Suppressor macrophage (primary cell): ENCODE measurements at regions not wholly inside any gene's neighbourhood (a gene's known extent, or its start where the extent isn't known, plus 50 kb on each side); places are given as distances from the start of the nearest gene placed in this dataset.

Experiments
- DNase-seq, 4 experiments: peaks; one replicate each; pipeline ENCODE4 v3.0.0-alpha.2; 2020 to 2022

DNA sequence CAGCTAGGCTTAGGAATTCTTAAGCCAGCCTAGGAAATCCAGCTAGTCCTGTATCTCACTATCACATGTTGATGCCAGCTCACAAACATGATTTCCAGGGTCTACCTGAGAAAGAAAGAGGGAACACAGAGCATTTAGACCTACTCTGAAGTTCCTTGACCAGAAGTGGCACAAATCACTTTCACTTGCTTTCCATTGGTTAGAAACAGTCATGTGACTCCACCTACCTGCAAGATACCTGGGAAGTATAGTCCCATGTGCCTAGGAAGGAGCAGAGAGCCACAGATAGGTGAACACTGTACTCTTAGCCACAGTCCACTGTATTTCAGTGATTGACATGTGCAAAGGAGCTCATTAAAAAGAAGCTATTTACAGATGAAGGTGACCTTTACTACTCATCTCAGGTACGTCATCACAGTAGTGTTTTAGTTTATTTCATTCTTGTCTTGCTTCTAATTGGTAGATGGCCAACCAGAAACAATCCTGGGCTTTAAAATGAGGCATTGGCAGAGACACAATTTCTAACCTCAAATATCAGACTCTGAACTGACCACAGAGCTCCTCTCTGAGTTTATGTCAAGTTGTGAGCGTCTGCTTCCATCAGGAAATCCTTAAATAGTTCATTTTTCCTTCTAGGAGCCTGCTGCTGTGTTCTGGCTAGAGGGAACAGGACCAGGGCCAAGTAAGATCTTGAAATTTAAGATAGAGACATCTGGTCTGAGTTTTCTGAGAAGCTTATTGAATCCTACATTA lies 340.7 kb downstream of the TLE4 start:
- DNase-seq: no peak

DNA sequence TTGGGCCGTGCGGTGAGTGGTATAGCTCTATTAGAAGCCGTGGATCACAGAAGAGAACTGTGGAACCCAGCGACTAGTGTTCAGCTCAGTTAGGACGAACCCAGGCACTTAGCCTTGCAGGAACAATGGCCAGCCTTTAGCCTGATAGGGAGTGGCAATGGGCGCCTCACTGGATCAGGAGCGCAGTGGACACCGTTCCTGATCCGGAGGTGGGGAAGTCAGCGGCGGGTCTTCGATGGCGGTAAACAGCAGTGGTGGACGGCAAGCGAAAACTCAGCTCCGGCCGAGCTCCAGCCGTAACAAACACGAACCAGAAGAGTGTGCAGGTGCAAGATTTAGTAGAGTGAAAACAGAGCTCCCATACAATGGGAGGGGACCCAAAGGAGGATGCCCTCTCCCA lies 340.0 kb downstream of the TLE4 start:
- no peak for DNase-seq

DNA sequence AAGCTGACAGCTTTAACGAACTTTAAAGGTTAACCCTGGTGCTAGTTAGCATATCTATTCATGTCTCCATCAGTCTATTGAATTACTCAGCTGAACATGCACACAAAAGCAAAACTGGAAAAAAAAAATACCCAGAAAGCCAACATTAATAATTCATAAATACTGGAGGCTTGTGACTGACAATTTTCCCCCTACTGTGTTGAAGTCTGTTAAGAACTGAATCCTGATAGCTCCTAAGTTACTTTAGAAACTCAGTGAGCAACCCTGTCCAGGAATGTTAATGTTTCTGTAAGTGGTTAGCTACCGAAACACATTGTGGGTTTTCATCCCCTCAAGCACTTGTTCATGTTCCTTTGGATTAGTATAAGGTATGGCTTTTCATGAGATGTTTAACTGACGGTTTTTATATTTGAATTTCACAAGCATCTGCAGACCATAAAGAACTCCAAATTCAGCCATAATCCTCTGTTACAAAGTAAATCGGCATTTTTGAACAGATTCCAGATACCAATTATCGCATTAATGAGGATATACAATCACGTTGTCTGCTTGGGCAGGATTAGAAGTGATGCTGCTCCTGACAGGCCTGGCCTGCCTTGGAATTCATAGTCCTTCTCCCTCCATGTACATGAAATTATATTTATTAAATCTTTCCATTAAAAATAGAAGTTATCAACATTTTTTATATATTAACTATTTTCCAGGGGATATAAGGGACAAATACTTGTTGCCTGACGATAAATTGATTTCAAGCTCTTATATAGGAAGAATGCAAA lies 331.2 kb downstream of the TLE4 start:
- no peak for DNase-seq

DNA sequence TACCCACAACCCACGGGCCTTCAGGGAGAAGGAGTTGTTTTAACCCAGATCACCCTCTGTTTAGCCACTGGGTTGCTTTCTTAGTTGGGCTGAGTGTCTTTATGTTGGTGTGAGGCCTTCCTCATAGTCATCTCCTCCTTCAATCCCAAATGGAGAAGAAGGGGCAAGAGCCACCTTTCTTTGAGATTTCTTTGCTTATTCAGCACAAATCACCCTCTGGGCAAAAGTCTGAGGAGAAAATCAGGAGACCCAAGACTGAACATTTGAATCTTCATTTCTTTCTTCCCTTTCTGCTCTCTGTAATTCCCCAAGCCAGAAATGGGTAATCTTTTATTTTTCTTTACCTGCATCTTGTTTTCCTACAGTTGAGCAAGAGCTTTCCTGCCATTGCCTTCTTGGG lies 329.0 kb downstream of the TLE4 start:
- no peak for DNase-seq

DNA sequence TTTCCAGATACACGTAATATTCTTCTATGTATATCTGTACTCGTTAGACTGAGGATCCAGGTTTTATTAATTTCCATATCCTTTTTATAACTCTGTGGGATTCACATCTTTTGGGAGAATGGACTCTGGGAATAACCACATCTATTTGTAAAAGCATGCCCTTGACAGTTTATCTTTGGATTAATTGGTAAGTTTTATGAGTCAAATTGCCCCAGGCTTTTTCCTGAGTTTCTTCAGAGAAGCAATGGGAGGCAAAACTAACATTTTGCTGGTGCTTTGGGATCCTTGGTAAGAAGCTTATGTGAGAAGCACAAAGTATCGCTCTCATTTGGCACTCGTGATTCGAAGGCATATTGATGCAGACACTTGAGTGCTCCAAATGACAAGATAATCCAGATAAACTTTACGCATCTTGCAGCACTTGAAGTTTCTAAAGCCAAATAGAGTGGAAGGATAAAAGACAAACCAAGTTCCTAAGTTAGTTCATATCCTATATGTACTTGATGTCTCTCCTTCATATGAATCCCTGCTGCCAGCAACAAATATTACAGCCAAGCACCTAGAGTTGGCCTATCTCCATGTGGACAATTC lies 324.7 kb downstream of the TLE4 start:
- no peak for DNase-seq

DNA sequence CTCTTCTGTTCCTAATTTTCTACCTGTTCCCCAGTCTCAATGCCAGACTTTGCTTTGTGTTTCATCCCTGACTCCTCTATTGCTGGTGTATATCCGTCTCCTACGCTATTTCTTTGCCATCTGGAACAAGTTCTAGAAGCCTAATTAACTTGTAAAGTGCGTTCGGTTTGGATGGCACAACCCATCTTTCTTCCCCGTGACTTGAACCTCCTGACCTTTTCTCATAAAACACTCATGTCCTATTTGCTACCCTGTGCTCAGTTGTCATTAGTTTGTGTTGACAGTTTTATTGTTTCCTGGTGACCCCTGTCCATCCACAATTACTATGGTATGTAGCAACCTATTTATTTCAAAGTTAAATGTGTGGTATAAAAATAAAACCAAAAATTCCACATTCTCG lies 323.5 kb downstream of the TLE4 start:
- no peak for DNase-seq

DNA sequence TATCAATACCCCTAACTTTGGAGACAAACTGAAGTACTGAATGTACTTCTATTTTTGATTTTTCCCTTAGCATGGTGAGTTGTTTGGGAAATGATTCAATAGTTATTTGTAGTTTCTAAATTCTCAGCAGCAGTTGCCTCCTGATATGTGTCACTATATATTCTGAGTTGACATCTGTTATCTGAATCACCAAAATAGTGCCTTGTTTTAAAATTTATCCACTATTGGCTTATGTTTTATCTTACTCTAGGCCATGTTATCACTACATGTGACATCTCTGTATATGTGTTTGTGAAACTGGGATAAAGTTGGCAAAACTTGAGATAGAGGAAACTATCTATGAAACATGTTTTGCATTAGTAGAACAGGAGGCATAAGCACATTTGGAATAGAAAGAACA lies 317.6 kb downstream of the TLE4 start:
- no peak for DNase-seq

DNA sequence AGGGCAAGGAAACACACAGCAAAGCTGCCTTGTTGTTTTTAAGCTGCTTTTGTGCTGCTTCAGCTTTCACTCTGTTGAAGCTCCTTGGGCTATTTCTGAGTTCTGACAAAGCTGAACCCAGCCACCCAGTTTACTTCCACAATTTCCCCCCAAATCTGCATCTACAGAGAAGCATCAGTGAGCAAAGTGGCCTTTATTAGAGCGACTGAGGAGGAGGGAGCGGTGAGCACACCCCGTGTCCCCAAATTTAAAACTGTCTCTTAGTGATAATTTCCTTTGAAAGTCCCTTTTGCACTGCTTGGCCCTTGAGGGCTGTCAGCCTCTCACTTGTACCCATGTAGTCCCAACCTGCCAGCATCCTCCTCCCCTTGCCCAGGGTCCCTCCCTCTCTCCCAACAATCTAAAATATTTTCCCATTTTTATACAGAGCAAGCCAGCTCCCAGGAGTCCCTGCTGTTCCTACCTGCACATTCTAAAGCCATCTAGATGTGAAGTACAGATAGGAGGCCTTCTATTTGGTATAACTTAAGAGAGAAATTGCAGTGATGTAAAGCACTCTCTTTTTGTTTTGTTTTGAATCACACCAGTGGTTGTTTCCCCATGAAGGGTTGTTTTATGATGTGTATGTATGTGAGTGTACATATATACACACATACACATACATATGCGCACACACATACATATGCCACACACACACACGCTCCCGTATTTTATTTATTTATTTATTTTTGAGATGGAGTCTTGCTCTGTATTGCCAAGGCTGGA lies 313.5 kb downstream of the TLE4 start:
- no peak for DNase-seq

DNA sequence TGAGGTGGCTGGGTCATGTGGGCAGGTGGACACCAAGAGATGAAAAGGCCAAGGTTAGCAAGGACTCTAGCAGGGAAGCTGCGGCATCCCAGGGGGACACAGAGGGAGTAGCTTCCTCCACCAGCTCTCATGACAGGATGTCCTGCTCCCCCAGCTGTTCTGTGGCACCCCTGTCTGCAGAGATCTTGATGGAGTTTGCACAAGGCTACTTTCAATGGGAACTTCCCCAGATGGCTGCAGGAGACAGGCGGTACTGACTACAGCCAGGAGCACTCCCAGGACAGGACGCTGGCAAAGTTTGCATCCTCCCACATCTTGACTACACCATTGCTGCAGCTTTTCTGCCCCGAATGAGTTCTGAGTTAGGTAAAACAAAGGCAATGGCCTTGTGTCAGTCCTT lies 312.8 kb downstream of the TLE4 start:
- DNase-seq: peak; percentile 9 to 40 (median 36)

DNA sequence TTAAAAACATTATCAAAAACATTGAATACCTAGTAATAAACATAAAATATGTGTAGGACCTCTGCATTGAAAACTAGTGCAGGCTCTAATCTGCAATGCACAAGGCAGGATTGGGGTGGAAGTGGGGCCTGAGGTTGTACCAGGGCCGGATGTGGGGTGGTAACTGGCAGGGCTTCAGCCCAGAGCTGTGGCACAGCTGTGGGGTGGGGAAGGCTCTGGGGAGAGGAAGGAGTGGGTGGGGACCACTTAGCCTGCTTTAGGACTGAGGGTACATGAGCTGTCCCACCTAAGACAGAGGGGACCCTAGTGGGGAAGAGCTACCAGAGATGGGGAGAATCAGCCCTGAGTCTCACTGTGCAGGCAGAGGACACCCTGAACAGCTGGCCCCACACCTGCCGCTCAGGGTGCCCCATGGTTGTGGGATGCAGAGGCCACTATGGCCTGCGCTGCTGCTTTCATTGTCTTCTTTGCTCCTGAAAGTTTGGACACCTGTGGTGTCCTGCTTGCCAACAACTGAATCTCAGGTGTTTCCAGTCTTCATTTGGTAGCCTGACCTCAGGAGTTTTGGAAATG lies 311.4 kb downstream of the TLE4 start:
- no peak for DNase-seq

DNA sequence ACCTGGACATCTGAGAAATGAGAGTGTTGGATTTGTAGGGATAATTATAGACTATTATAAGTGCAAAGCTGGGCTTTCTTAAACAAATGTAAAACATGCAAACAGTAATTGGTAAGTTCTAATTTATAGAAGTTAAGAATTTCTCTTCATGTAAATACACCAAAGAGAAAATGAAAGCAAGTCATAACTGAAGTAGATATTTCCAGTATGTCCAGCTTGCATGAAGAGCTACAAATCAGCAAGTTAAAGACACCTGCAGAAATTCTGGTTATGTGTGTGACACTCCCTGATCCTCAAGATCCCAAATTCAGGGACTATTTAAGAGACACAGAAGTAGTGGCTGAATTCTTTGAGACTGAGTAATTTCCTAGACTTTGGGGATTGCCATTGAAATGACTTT lies 308.9 kb downstream of the TLE4 start:
- DNase-seq: no peak

DNA sequence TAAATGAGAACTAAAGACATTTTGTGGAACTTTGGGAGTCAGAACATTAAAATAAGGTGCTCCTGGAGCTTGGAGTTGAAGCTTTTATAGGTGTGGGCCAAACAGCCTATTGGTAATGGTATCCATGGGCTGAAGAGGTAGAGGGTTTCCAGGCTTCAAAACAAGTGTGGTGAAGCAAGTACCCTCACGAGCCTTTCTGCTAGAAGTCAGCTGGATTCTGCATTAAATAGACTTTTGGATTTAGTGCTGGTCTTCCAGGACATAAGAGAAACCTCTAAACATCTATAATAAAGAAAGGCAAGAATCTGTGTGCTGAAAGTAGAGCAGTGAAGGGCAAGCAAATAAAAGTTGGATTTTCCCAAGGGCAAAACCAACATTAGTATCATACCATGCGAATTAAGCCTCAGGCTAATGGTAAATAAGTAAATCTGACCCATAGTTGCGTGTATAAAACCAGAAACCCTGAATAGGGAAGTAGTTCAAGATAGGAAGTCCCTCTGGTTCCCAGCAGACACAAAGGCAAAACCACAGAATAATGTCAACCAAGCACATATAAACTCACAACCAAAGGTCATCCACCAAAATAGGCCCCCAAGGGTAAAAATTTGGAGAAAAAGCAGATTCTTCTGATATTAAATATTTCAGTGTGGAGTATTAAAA lies 306.3 kb downstream of the TLE4 start:
- DNase-seq: peak; percentile 64 to 93 (median 84)

DNA sequence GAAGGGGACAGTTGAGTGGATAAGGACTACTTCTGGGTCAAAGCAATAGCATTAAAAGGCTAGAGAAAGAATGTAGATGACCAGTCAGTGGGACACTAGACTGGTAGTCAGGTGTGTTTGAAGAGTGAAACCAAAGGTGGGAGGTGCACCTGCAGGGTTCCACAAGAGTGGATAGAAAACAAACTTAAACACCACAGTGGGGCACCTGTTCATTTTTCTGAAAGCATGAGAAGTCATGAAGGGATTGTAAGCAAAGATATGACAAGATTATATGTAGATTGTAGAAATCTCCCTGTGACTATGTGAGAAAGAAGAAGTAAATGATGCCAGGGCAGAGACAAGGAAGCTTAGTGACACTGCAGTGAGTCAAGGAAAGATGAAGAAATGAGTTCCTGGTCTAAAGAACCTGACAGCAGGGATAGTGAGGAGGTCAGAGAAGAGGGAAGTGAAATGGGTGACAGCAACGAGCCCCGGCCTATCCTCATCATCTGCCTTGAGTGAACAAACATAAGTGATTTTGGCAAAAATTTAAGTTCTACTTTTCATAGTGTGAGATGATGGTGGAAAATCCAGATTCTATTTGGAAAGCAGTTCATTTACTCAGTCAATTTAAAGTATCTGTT lies 296.9 kb downstream of the TLE4 start:
- DNase-seq: peak; percentile 86 to 97 (median 91)

DNA sequence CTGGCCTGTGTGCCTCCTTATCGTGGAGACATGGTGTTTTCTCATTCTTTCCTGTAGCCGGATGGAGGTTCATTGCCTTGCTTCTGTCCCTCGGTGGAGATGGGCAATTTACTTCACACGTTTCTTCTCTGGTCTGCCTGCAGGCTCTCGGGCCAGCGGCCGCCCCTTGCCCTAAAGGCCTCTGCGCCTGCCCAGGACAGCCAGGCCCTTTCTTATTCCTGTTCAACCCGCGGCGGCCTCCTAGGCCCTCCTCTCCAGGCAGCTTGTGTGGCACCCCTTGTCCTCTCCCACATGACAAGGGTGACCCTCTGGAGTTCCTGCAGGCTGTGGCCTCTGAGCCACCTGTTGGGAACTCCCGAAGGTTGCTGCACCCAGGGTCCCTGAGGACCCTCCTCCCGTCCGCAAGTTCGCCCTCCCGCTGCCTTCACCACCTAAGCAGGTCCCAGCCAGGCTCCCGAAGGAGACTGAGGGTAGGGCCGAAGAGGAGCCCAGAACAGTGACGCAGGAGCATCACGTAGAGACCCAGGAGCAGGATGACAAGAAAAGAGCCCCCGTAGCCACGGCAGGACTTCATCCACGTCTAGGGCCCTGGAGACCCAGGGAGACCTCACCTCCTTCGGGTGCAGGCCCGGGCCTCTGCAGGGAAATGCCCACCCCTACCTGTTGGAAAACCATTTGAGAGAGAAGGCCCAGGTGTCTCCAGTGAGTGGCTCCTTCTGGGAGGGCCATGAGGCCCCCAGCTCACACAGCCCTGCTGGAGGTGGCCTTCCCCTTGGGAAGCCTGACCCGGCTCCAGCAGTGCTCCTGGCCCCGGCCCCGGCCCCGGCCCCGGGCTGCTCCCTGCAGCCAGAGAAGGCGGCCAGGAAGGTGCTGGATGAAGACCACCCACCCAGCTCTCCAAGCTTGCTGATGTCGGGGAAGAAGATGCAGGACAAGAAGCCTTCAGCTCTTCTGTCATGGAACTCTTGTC lies 291.4 kb downstream of the TLE4 start:
- no peak for DNase-seq

DNA sequence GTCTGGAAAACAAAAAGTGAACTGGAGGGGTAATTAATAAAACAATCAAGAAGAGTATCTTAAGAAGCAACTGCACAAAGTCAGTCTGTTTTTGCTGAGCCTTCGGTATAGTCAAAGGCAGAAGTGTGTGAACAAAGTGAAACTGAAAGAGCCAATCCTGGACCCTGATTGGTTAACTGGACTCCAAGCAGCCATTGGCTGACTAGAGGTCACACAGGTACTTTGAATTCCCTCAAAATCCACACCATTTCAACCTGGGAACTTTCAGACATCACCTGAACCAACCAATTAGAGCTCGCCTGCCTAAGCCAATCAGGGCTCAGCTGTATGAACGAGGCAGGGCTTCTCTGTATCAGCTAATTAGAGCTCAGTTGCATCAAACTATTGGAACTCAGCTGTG lies 286.7 kb downstream of the TLE4 start:
- peak; percentile 17 to 70 (median 46) for DNase-seq

DNA sequence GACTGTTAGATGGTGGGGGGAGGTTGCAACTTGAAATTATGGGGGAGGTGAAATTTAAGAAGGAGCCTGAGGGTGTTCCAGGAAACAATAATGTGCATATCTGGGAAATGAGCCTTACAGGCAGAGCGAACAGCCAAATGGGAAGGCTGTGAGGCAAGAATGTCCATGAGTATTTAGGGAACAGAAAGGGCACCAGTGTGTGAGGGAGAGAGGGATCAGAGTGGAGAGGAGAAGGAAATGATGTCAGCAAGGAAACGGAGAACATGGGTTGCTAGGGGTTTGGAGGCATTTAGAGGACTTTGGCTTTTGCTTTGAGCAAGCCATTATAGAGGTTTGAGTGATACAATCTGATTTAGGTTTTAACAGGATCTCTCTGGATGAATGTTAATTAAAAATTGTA lies 285.4 kb downstream of the TLE4 start:
- peak; percentile 23 to 66 (median 54) for DNase-seq

DNA sequence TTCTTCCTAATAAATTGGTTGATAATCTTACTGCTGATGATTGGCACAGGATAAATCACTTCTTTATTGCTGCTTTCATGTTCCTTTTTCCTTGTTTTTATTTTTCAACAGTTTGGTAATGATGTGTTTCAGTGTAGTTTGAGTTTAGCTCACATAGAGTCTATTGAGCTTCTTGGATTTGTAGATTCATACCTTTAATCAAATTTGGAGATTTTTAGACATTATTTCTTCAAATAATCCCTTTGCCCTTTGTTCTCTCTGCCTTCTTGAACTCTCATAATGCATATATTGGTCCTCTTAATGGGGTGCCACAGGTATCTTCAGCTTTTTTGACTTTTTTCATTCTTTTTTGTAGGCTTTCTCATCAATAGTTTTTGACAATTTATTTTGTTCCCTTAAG lies 275.3 kb downstream of the TLE4 start:
- DNase-seq: no peak

DNA sequence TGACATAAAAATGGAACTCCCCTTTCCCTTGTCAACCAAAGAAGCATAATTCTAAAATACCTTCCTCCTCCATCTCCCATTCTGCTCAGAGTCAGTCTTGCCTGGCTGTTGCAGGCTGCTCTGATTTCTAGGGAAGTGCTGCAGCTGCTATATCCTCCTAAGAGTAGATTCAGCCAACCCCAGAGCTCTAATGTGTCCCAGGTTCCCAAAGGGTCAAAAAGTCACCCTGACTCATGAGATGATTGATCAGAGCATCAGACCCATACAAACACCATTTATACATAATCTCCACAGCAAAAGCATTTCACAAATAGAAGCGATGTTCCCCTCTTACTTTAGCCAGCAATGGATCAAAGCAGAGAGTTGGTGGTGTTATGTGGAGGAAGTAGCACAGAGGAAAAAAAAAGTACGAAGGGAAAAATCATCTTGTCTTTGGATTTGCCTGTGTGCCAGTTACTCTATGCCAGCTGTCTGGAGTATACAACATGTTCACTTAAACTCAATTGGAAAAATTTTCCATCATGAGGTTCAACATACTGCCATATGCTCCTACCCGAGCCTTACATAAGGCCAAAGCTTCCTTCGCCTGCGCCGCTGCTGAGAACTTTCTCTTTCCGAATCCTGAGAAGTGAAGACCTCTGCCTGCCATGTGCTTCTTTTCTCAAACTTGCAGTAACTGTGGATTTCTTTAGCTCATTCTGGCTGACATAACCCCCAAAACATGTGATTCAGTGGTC lies 258.0 kb downstream of the TLE4 start:
- no peak for DNase-seq

DNA sequence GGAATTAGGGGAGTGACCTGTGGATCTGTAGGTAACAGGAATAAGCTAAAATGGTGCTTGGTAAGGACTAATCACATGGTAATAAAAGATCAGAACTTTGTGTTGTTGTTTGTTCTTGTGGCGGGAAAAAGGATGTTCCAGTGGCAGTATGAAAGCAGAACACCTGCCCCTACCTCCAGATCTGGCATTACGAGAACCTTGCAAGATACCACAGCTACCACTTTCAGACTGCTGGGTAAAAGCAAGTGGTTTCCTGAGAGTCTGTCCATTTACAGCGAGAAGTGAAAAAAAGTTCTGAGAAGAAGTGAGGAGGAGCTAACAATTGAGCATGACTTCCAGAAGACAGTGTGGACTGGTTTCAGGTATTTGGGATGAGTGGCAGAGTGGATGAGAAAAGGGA lies 252.5 kb downstream of the TLE4 start:
- DNase-seq: no peak
